ENCODE measurements at regions not wholly inside any gene's neighbourhood (a gene's known extent, or its start where the extent isn't known, plus 50 kb on each side); places are given as distances from the start of the nearest gene placed in this dataset.

DNA sequence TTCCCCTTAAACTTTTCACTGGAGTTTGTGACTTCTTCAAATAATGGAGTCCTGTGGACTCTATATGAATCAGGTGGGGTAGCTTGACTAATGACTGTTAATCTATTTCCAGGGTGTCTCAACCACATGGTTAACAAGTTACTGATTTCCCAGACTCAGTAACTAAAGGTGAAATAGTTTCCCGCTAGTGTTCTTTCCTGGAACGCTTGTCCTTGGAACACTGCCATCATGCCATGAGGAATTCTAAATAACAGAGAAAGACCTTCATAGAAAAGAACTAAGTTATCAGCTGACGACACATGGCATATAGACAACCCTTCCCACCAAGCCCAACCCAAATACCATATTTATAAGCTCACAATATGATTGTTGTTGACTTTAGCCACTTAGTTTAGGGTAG lies 1027.9 kb upstream of the FAM98A start:
- TF ChIP-seq POLR2AphosphoS5 (IDR thresholded peaks at IDR 0.05; ENCODE audit: low read depth) (no peak), CTCF (IDR thresholded peaks at IDR 0.05; ENCODE audit: insufficient read depth, low read length) (no peak)

Data from HL-60 (cell line).